Thyroid gland (tissue), 4 donors: ENCODE measurements at regions not wholly inside any gene's neighbourhood (a gene's known extent, or its start where the extent isn't known, plus 50 kb on each side); places are given as distances from the start of the nearest gene placed in this dataset.

Experiments used
- POLR2A ChIP-seq, 2 donors: fragments of 450-650 bp; IDR thresholded peaks; one replicate each; pipeline ENCODE4 v1.6.1; 2017; ENCODE audit warnings: antibody characterized with exemption in 2 of 2, mild to moderate bottlenecking in 2 of 2, moderate library complexity in 1 of 2
- TF ChIP-seq, protein P1 (sequence below), 6 experiments: fragments of 200-600 bp in 3 of 6; fragments of 450-650 bp in 3 of 6; sonication (generic) in 3 of 6; IDR thresholded peaks; one replicate each; pipeline ENCODE4 v1.5.1; 2016 to 2019; ENCODE audit warnings: antibody characterized with exemption in 6 of 6, mild to moderate bottlenecking in 2 of 6, inconsistent platforms in 1 of 6, moderate library complexity in 1 of 6

DNA sequence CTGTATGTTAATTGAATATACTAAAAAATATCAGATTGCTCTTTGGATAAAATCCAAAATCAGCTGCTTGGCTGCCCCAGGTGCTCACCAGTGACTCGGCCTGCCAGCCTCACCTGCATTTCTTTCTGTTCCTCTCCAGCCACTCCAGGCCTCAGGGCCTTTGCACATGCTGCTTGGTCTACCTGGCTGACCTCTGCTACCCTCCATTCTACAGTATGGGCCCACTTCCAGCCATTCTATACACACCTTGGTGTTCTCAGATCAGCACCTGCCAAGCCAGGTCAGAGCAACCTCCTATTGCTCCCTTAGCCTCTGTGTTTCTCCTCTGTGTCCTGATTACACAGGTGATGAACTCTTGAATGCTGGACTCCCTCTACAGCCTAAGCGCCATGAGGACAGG is 106.6 kb upstream of the TWIST2 start:
- TF ChIP-seq POLR2A (IDR thresholded peaks at IDR 0.05) = no peak
- TF ChIP-seq, protein P1, sequence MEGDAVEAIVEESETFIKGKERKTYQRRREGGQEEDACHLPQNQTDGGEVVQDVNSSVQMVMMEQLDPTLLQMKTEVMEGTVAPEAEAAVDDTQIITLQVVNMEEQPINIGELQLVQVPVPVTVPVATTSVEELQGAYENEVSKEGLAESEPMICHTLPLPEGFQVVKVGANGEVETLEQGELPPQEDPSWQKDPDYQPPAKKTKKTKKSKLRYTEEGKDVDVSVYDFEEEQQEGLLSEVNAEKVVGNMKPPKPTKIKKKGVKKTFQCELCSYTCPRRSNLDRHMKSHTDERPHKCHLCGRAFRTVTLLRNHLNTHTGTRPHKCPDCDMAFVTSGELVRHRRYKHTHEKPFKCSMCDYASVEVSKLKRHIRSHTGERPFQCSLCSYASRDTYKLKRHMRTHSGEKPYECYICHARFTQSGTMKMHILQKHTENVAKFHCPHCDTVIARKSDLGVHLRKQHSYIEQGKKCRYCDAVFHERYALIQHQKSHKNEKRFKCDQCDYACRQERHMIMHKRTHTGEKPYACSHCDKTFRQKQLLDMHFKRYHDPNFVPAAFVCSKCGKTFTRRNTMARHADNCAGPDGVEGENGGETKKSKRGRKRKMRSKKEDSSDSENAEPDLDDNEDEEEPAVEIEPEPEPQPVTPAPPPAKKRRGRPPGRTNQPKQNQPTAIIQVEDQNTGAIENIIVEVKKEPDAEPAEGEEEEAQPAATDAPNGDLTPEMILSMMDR (IDR thresholded peaks at IDR 0.05) = no peak
